NCI-H510A treated with DMSO at 0.1 percent for 48 hours (cell line): ENCODE measurements at regions not wholly inside any gene's neighbourhood (a gene's known extent, or its start where the extent isn't known, plus 50 kb on each side); places are given as distances from the start of the nearest gene placed in this dataset.
"Not testable (repeated sequence)": the region's sequence is repeated elsewhere in the genome, so short reads cannot be mapped to it uniquely, and the experiment has no call there.

Experiments used
- DNase-seq: peaks from one replicate; lab custom pipeline; 2025; lab: John Stamatoyannopoulos, UW

DNA sequence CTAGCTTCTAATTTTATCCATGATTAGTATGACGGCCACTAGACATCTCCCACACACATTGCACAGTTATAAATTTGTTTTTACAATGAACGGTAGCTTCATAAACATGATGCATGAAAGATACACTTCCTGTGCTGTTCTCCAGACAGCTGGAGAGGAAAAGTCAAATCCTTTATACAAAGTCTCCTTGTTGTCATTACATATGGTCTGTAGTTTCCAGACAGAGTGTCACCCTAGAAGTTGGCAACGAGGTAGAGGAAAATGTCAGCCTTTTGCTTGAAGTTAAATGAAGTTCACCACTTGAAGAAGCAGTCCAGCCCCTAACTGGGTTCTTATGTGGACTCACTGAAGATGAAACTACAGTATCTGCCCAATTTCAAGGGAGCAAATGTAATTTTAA lies 253.0 kb upstream of the P2RY1 start:
- DNase-seq = no peak

DNA sequence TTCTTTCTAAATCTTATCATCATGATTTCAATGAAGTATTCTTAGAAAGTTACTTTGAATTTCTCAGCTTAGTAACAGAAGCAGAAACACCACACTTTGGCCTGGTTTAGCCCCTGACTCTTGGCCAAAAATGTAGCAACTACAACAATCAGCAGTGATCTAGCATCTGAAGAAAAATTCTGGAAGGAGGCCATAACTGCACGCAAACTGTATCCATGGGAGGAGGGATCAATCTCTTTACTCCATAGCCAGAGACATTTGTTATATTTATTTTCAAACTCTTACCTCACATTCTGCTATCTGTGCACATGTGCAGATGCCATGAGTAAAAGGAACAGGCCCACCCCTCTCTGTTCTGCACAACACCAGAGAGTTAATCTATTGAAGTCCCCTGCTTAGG lies 251.0 kb upstream of the P2RY1 start:
- DNase-seq = no peak

DNA sequence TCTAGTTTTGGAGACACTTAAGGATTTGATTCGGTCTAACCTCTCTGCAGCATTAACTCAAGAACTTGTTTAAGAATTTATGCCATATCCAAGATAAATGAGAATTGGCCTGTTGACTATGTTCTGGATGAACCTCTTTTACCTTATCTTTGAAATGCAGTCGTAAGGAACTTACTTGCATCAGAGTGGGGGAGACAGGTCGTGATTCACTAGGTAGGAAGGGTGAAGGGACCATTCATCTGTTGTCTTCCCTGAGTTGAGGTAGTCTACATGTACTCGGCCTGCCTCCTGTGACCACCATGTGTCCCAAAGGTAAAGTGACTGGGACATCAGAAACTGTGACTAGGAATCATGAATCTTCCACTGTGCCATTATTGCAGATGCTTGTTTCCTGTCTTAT lies 248.0 kb upstream of the P2RY1 start:
- DNase-seq = no peak

DNA sequence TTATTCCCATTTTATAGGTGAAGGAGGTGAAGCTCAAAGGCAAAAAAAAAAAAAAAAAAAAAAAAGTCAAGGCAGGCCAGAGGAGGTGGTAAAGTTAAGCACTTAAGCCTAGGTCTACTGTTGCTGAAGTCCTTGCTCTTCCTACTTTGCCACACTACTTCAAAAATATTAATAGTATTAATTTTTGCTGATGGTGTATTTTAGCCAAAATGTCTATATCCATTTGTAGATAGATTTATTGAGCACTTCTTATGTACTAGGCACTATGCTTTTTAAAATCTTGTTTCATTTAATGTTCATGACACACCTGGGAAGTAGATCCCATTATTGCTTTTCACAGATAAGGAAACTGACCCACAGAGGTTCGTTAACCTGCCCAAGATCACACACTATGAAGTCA lies 247.1 kb upstream of the P2RY1 start:
- DNase-seq = no peak

DNA sequence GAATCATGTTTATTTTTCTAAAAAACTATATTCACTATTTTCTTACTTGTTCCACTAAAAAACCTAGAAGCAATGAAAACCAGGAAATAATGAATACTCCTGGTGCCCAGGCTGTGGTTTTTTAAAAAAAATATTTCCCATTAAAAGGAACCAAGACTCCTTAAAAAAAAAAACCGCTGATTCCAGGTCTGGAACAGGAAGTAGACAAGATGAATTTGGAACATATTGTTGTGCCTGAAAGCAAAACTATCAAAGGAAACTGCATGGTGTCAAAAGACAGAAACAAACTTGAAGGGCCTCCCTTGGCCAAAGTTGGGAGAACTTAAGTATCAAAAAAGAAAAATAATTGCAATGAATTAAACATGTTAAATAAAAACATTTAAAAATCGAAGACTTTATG lies 245.3 kb upstream of the P2RY1 start:
- no peak for DNase-seq

DNA sequence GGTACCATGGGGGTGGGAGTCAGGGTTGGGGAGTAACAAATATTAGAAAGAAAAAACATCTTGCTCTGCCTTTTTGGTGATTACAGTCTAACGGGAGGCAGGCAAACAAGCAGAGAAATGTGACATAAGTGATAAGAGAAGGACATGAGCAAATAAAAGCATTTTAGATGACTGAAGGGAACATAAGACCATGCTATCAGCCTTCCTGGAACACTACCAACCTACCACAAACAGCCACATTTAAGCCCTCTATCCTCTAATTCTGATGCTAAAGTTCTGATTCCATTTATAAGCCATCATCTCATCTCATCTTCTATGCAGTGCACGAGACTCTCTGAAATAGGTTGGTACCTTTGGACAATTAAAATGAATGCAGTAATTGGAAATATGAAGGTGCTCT lies 243.4 kb upstream of the P2RY1 start:
- no peak for DNase-seq

DNA sequence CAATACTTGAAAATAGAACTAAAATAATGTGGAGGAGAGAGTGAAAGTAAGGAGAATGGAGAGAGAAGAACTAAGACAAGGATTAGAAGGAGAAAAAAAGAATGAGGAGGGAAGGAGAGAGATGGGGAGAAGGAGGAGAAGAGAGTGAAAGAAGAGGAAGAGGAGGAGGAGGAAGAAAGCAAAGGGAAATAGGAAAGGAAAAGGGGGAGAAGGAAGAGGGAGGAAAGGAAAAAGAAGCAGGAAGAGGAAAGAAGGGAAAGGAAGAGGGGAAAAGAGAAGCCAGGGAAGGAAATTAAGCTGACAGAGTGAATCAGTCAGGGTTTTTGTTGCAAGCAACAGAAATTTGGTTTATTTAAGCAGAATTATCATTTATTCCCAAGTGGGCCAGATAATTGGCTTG lies 241.7 kb upstream of the P2RY1 start:
- no peak for DNase-seq

DNA sequence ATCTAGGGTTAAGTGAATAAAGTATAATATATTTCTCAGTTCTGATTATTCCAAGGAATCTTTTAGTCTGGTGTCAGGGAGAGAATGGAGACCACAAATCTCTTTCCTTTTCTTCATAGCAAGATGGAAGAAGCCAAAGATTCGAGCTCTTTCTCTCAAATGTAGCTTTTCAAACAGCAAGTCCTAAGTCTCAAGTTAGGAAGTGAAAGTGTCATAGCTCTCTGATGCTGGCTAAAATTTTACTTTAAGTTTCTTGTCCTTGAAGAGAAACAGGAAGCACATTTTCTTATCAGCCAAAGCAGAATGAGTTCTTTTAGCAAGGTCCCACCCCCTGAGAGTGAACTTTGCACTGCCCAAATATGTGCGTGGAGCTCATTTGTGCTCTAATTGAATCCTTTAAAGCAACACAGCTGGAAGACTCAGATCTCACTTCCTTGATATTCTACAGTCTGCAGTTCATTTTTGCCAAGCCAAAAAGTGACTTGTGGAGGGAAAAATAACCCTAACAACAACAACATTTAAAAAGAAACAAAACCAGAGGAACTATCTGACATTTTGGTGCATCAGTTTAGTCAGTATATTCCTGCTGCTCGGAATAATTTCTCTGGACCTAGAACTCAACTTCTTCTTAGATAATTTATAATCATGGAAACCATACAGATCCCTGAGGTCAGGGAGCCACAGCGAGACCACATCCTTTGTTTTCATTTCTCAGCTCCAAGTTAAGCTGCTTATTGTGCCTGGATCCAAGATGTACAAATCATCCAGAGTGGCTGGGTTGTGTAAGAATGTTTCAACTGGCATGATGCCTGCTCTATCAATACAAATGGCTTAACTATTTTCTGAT lies 238.7 kb upstream of the P2RY1 start:
- DNase-seq = no peak

DNA sequence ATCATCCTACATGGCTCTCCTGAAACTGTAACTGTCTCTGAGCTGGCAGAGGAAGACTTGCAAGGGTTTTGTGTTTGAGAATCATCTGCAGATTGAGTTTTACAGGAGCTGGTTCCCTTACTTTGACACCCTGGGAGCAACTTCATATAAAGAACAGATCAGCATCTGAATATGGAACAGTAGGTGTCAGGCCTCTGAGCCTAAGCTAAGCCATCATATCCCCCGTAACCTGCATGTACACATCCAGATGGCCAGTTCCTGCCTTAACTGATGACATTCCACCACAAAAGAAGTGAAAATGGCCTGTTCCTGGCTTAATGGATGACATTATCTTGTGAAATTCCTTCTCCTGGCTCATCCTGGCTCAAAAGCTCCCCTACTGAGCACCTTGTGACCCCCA lies 238.1 kb upstream of the P2RY1 start:
- not testable (repeated sequence) for DNase-seq

DNA sequence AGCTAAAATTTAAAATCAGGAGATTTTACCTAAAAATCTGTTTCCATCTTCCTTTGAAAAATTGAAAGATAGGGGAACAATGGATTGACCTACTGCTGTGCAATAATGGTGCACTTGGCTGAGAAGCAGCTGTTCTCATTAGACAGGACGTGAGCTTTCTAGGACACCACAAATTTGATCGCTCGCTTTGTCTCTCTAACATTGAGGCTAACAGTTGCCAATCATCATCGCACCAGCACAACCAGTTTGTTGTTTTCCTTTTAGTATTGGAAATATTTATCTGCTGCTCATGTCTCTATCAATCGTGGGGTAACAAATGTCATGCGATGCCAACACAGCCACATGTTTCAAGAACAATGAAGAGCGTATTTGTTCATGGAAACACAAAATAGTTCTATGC lies 228.8 kb upstream of the P2RY1 start:
- no peak for DNase-seq

DNA sequence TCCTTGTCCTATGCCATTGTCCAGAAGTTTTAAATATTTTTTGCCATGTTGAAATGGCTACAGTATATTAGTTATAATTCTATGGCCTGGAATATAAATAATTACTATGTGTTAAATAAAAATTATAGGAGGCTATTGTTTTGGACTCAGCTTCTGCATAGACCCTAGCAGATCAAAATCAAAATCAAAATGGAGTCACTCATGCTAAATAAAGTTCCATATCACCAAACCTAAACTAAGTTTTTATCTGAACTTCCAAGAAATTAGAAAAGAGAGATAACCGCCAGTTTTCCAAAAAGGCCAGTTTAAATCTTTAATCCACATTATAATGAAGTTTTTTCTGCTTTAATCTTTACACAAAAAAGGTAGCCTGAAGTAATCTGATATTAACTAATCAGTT lies 227.8 kb upstream of the P2RY1 start:
- DNase-seq = no peak

DNA sequence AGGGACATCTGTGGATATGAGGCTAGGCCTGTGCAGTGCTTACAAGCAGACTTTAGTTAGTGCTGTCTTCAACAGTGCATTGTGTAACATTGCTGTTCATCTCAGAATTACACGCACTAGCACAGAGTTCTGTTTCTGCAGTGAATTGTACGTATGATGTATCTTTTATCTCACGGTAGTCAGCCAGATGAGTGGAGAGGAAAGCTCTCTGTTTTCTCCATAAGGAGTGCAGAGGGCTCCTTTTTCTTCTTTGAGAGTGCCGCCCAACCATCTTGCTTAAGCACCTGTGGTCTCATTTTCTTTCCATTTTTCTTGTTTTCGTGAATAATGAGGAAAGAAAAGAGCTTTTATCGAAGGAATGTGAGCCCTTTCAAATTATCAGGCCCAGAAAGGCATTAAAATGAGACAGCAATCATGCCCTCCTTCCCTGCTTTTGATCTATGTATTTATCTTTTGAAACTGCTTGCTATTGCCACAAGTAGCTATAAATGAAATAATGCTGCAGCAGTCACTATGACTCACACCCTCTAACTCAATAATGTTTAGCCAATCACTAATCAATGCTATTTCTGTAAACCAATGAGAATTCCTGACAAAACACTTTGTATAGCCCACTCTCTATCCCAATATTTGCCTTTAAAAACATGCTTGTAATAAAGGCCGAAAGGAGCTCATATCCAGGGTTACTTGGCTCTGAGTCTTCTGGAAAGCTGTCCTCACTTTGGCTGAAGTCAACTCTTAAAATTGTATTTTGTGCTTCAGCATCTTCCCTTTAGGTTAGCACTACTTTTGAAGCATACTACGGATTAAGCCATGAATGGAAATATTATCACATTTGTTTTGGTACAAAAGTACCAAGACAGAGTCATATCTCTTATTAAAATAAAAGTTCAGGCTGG lies 226.0 kb upstream of the P2RY1 start:
- no peak for DNase-seq

DNA sequence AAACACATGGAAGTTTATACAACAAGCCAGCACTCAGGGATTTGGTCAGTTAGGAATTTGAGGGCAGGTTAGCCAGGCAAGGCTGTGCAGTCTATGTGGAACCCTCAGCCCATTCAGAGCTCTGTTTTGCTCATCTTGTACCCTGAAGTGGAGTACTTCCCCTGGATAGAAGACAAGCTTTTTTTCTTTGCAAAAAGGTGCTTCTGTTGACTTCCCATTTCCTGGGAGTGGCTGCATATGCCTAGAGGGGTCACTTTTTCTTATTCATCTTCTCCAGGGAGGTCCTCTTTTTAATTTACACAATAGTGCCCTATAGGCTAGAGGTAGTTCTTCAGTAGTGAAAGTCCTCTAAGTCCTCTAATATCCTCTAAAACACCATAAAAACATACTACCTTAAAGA lies 225.0 kb upstream of the P2RY1 start:
- DNase-seq = no peak

DNA sequence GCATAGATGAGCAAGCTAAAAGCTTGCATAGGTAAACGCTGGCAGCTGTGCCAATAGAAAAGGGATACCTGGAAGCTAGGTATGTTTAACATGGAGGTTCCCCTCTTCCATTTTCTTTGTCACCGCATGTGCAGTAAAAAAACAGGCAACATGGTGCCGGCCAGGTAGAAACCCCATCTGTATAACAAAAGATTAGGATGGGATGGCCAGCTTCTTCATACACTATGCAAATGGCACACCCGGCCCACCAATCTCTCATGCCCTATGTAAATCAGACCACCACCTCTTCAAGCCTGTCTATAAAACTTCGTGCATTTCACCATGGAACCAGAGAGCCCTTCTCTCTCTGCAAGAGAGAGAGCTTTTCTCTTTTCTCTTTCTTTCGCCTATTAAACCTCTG lies 224.3 kb upstream of the P2RY1 start:
- DNase-seq = no peak

DNA sequence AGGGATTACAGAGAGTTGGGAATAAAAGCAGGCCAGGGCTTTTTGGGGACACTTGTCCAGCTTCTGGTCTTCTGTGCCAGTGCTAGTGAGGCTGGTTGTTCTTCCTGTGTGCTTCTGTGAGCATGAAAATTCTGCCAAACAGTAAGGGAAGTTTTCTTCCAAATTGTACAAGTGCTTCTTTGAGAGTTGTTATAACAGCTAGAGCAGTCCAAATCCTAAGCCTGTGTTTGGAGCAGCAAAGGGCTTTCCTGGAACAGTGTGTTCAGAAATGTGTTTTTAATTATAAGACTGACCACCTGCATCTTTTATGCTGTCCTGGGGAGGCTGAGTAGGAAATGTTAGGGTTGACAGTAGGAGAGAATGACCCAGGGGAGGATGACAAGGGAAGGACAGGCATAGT lies 223.0 kb upstream of the P2RY1 start:
- DNase-seq = no peak

DNA sequence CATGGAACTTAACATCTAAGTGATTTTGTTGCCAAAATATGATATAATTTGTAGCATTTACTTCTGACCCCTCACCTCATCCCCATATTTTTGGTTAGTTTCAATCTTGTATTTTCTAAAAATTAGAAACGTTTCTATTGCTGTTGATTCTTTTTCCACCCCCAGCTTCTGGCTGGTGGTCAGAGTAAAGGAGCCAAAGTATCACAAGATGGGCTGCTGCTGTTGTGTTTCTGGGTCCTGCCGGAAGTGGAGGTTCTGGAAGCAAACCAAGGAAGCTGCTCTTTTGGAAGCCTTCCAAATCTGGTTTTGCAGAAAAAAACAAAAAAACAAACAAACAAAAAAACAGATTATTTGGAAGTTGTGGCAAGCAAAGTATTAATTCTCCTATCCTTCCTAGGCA lies 221.1 kb upstream of the P2RY1 start:
- no peak for DNase-seq

DNA sequence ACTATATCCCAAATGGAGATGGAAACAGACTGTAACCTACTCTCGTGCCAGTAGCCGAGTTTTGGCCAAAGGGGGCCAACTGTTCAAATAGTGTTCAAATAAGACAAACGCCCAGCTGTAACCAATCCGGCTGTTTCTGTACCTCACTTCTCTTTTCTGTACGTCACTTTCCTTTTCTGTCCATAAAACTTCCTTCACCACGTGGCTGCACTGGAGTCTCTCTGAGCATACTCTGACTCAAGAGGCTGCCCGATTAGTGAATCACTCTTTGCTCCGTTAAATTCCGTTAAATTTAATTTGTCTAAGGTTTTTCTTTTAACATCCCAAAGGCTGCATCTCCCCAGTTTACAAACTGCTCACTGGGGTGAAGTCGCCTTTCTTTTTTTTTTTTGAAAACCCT lies 219.2 kb upstream of the P2RY1 start:
- no peak for DNase-seq

DNA sequence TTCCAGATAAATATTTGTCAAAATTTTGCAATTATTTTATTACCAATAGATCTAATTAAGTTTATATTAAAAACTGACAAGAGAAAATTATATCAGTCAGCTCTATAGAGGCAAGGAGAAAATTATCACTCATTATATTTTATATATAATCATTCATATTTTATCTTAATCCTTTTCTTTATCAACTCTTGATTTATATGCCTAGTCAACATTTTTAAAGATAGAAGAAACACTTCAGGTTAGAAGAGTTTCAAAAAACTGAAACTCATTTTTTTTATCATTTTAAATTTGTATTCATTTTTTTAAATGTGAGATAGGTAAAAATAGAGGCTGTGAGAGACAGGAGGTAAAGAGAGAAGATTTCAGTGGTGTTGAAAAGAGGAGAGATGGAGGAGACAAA lies 217.3 kb upstream of the P2RY1 start:
- no peak for DNase-seq

DNA sequence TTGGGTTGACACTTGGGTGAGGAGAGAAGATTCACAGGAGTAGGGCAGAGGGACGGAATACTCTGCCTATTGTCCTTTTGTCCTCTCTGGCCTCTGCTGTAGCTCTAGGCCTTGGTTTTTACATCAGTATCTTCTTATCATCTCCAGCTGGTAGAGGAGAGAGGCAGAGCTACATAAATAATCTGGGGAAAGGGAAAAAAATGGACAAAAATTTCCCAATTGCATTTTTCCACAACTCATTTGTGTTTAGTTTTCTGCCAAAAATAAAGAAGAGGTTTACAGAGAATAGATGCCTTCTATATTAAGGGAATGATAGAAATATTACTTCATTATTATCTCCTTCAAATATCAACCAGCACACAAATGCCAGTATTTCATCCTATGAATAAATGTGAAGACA lies 216.4 kb upstream of the P2RY1 start:
- no peak for DNase-seq

DNA sequence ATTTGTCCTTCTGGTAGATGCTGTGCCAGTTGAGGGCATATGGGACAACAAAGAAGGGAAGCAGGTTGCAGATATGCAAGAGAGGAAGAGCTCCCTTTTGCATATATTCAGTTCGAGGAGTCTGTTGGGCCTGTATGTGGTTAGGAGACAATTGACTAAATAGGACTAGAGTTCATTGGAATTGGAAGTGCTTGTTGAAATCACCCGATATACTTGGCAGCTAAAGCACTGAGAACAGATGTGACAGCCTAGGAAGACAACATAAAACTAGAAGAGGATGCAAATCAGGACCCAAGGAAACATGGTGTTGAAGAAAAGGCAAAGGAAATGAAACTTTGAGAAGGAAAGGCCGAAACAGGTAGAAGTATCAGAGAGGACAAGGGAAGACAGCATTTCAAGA lies 215.2 kb upstream of the P2RY1 start:
- DNase-seq = no peak

DNA sequence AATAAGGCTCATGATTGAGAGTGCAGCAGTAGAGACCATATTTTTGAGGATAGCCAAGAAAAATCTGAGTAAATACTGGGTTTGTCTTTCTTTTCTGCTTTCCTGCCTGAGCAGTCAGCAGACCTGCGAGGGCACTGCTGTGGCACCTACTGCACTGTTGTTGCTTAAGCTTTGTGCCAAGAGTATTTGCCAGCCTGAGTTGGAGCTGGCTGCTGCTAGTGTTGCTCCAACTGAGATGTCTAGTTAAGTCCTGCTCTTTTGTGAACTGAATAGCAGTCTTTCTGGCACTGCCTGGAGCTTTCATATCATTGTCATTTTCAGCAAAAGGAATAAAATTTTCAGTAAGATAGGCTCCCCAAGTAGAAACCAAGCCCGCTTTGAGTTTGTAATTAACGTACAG lies 214.5 kb upstream of the P2RY1 start:
- no peak for DNase-seq

DNA sequence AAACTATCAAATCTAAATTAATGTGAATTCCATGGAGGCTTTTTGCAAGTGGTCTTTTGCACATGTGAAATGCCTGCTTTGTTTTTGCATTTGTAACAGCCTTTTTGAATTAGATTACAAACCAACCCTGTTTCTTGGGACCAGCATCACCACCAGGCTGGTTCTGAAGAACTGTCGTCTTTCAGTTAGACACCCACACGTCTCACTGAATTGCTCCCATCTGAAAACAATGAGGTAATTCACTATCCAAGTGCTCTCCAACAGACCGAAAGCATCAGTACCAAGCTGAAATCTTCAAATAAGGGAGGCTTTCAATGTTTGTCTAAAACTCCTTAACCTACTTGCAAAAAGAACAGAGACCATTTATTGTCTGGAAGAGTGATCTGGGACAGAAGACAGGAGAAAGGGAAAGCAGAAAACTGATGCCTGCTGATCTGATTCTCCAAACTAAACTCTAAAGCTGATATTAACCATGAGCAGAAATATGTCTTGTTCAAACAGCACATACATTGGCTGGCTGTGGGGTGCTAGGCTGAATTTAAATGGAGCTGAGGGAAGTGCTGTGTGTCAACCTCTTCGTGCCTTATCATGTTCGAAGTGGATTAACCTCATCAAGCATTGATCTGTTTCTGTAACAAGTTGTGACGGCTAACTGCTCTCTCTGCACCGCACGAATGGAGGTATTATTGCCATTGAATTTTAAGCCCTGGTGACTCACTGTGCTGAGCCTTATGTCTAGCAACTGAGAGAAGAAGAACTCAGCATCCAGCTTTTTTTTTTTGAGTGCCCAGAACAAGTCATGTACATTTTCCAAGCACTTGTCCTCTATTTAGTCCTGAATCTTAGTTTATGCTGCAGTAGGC lies 213.7 kb upstream of the P2RY1 start:
- DNase-seq = no peak
